HCT116 (cell line): ENCODE measurements at regions not wholly inside any gene's neighbourhood (a gene's known extent, or its start where the extent isn't known, plus 50 kb on each side); places are given as distances from the start of the nearest gene placed in this dataset.

Experiments used
- ATAC-seq: fragments of 200-7000 bp; cut with Tn5 transposase; 2 replicates; pipeline ENCODE4 v1.9.1; 2020; ENCODE audit warnings: mild to moderate bottlenecking, moderate library complexity
- BruUV-seq: library from RNA; stranded (reverse); fragments of 400-500 nt; replicated peaks from 2 replicates; lab custom pipeline; 2021; lab: Mats Ljungman, UMichigan
- CTCF ChIA-PET: fragments of 300-600 bp; sonication (Branson Sonifier 250); formaldehyde crosslinking; loops from one replicate; lab custom pipeline; 2021; ENCODE audit warnings: antibody characterized with exemption; lab: Charles Lee
- POLR2A ChIA-PET: fragments of 300-600, 350-600 bp; sonication (Branson Sonifier 250); formaldehyde crosslinking; loops from one replicate; lab custom pipeline; 2021; ENCODE audit warnings: antibody characterized with exemption; lab: Charles Lee
- RAD21 ChIA-PET, 2 experiments: fragments of 300-600 bp; sonication (Branson Sonifier 250); formaldehyde crosslinking; loops; one replicate each; lab custom pipeline; 2023; ENCODE audit warnings: low total read pairs in 2 of 2; ENCODE audit not compliant: uncharacterized antibody in 2 of 2, unreplicated experiment in 2 of 2, low non-redundant PET in 1 of 2; lab: Charles Lee
- DNase-seq: peaks from one replicate; pipeline ENCODE4 v3.0.0-alpha.2; 2010; ENCODE audit warnings: low read depth, low spot score
- H2AFZ ChIP-seq: fragments of 200-600 bp; shearing (Covaris generic), sonication (generic); 2 replicates; pipeline ENCODE4 v1.6.1; 2017; ENCODE audit warnings: low read depth, mixed run types, mixed read lengths, antibody characterized with exemption, low read length; ENCODE audit not compliant: poor library complexity, severe bottlenecking
- H3K27ac ChIP-seq: 2 replicates; pipeline ENCODE4 v1.5.1; 2012; ENCODE audit warnings: low read depth, low read length
- H3K27me3 ChIP-seq: fragments of 200-600 bp; sonication (generic); 2 replicates; pipeline ENCODE4 v1.6.1; 2016; ENCODE audit warnings: mixed run types, low read length, mixed read lengths; ENCODE audit not compliant: insufficient read depth
- H3K36me3 ChIP-seq, 2 experiments: fragments of 200-500 bp in 1 of 2; fragments of 200-600 bp in 1 of 2; sonication (Bioruptor generic) in 1 of 2; sonication (generic) in 1 of 2; 2 replicates each; pipeline versions ENCODE4 v1.5.1 to v1.6.1; 2014 to 2016; ENCODE audit warnings: low read length in 2 of 2, inconsistent platforms in 1 of 2, mixed read lengths in 1 of 2, mixed run types in 1 of 2; ENCODE audit not compliant: insufficient read depth in 2 of 2, control insufficient read depth in 1 of 2
- H3K4me1 ChIP-seq, 2 experiments: fragments of 200-600 bp in 1 of 2; sonication (generic) in 1 of 2; 2 replicates each; pipeline versions ENCODE4 v1.5.1 to v1.6.1; 2012 to 2017; ENCODE audit warnings: low read length in 2 of 2, inconsistent platforms in 1 of 2, mild to moderate bottlenecking in 1 of 2, mixed read lengths in 1 of 2, mixed run types in 1 of 2, moderate library complexity in 1 of 2; ENCODE audit not compliant: insufficient read depth in 2 of 2, control insufficient read depth in 1 of 2
- H3K4me2 ChIP-seq: fragments of 200-600 bp; sonication (generic); 2 replicates; pipeline ENCODE4 v1.6.1; 2017; ENCODE audit warnings: mixed run types, low read length, mixed read lengths
- H3K4me3 ChIP-seq, 2 experiments: fragments of 200-600 bp in 1 of 2; sonication (generic) in 1 of 2; replicated peaks in 1 of 2; 2 replicates each; pipeline ENCODE4 v1.5.1; 2011 to 2016; ENCODE audit warnings: low read length in 2 of 2, control low read depth in 1 of 2, low read depth in 1 of 2, mild to moderate bottlenecking in 1 of 2, mixed read lengths in 1 of 2, mixed run types in 1 of 2
- H3K79me2 ChIP-seq: fragments of 200-600 bp; sonication (generic); 2 replicates; pipeline ENCODE4 v1.6.1; 2017; ENCODE audit warnings: mild to moderate bottlenecking, mixed run types, low read length, moderate library complexity, mixed read lengths; ENCODE audit not compliant: insufficient read depth
- H3K9ac ChIP-seq: fragments of 200-600 bp; sonication (generic); 2 replicates; pipeline ENCODE4 v1.6.1; 2016; ENCODE audit warnings: low read length, mixed read lengths
- H3K9me2 ChIP-seq: fragments of 200-600 bp; sonication (generic), shearing (Covaris generic); 2 replicates; pipeline ENCODE4 v1.6.1; 2017; ENCODE audit warnings: mixed run types, mild to moderate bottlenecking, moderate library complexity; ENCODE audit not compliant: insufficient read depth
- H3K9me3 ChIP-seq, 2 experiments: fragments of 200-500 bp in 1 of 2; fragments of 200-600 bp in 1 of 2; sonication (Bioruptor generic) in 1 of 2; sonication (generic) in 1 of 2; 2 replicates each; pipeline ENCODE4 v1.6.1; 2014 to 2017; ENCODE audit warnings: low read length in 2 of 2, mixed read lengths in 2 of 2, inconsistent platforms in 1 of 2, low read depth in 1 of 2, mild to moderate bottlenecking in 1 of 2, mixed run types in 1 of 2, moderate library complexity in 1 of 2; ENCODE audit not compliant: control insufficient read depth in 1 of 2, insufficient read depth in 1 of 2
- H4K20me1 ChIP-seq: fragments of 200-600 bp; sonication (generic), shearing (Covaris generic); 2 replicates; pipeline ENCODE4 v1.6.1; 2017; ENCODE audit warnings: mixed run types, mild to moderate bottlenecking, moderate library complexity; ENCODE audit not compliant: insufficient read depth
- CEBPB ChIP-seq: IDR thresholded peaks from 2 replicates; pipeline ENCODE4 v1.6.1; 2012; ENCODE audit warnings: low read depth
- ELF1 ChIP-seq: IDR thresholded peaks from 2 replicates; pipeline ENCODE4 v1.6.1; 2012; ENCODE audit warnings: low read depth, borderline replicate concordance
- EZH2phosphoT487 ChIP-seq: fragments of 200-600 bp; IDR thresholded peaks from 2 replicates; pipeline ENCODE4 v1.6.1; 2018; ENCODE audit warnings: antibody characterized with exemption, borderline replicate concordance
- FOSL1 ChIP-seq: IDR thresholded peaks from 2 replicates; pipeline ENCODE4 v1.6.1; 2012; ENCODE audit warnings: low read depth
- JUND ChIP-seq: IDR thresholded peaks from 2 replicates; pipeline ENCODE4 v1.6.1; 2012
- POLR2A ChIP-seq: IDR thresholded peaks from 2 replicates; pipeline ENCODE4 v1.7.0; 2011; ENCODE audit warnings: borderline replicate concordance; ENCODE audit not compliant: insufficient read depth, insufficient read length; ENCODE audit errors: extremely low read depth
- SP1 ChIP-seq: IDR thresholded peaks from 2 replicates; pipeline ENCODE4 v1.6.1; 2012; ENCODE audit warnings: low read depth
- SRF ChIP-seq: IDR thresholded peaks from 2 replicates; pipeline ENCODE4 v1.6.1; 2012; ENCODE audit warnings: low read depth
- TCF7L2 ChIP-seq: IDR thresholded peaks from 2 replicates; pipeline ENCODE4 v1.7.0; 2011; ENCODE audit warnings: borderline replicate concordance, inconsistent platforms; ENCODE audit not compliant: insufficient read depth, insufficient read length; ENCODE audit errors: extremely low read depth
- YY1 ChIP-seq: IDR thresholded peaks from 2 replicates; pipeline ENCODE4 v1.6.1; 2011; ENCODE audit warnings: low read length, low read depth, moderate library complexity, mild to moderate bottlenecking; ENCODE audit not compliant: insufficient replicate concordance; ENCODE audit errors: extremely low read depth
- intact Hi-C: fragments of 100-400 bp; cut with micrococcal nuclease; formaldehyde crosslinking; loops from 2 replicates; pipeline ENCODE4 v1.10.0; 2022

DNA sequence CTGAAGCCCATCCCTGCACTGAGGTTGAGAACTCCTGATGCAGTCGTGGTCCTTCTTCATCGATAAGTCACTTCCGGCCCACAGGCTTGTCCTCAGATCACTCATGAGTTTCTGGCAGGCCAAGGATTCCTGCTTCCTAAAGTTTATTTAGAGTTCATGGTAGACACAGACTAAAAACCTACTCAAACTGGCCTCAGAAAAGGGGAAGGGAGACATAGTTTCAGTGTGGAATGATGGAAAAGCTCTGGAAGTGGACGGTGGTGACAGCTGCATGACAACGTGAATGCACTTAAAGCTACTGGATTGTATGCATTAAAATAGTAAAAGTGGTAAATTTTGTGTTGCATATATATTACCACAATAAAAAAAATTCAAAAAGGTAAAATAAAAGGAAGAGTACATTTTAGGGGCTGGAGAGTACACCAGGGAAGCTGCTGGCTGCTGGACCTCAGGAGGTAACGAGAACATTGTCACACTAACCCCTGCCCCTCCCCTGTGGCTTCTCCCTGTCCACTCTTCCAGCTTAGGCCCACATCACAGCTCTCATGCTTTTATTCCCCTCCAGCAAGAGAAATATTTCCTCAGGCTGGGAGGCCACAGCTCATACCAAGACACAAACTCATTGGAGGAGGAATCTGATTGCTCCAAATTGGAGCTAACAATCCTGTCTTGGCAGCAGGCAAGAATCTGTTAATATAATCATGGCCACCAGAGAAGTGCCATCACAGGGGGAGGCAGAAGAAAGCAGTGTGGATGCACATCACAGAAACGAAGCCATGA is 741.0 kb downstream of the UQCRFS1 start:
- H3K9ac ChIP-seq, result no peak overlapping the region
- ATAC-seq, result no peak
- ChIA-PET RAD21 (no interaction called here), CTCF (no interaction called here), POLR2A (no interaction called here)
- no peak overlapping the region for H3K4me3 ChIP-seq
- no peaks in the 10 kb centered on the region for H3K9me2 ChIP-seq
- intact Hi-C loops, result no loop called here
- no peaks in the 10 kb centered on the region for H3K4me1 ChIP-seq
- TF ChIP-seq JUND (no peak), SRF (no peak), YY1 (no peak), EZH2phosphoT487 (no peak)
- H3K79me2 ChIP-seq, result no peaks in the 10 kb centered on the region
- H3K9me3 ChIP-seq, result peaks cover 4 to 25% of the 10 kb centered on the region in 2 experiments; a peak in 2 of 4 replicates
- no peak overlapping the region for H3K4me2 ChIP-seq
- H3K27me3 ChIP-seq, result no peaks in the 10 kb centered on the region
- no peaks in the 10 kb centered on the region for H4K20me1 ChIP-seq
- no peak overlapping the region for H2AFZ ChIP-seq
- DNase-seq, result no peak
- no peaks in the 10 kb centered on the region for H3K36me3 ChIP-seq
- H3K27ac ChIP-seq, result no peak overlapping the region
- no TSS peak for BruUV-seq

DNA sequence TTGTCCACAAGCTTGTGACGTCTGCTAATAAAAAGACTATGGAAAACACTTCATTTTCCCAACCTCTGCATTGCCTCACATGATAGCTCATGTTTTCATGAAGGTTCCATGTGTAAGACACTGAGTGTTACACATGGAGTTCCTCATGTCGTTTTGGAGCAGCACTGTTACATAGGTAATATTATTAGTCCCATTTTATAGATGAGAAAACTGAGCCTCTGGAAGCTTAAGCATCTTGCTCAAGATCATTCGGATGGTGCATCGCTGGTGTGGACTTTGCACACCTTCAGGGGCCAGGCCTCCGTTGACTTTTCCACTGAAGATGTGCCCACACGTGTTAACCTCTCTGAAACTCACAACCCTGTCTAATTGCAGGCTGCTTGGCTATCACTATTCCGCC is 743.4 kb downstream of the UQCRFS1 start:
- H3K9me2 ChIP-seq, result no peaks in the 10 kb centered on the region
- no peak overlapping the region for H3K4me3 ChIP-seq
- no peaks in the 10 kb centered on the region for H3K27me3 ChIP-seq
- H3K4me1 ChIP-seq, result no peaks in the 10 kb centered on the region
- H3K9me3 ChIP-seq, result peaks cover 4 to 24% of the 10 kb centered on the region in 2 experiments; a peak in 2 of 4 replicates
- ATAC-seq (no peak), DNase-seq (no peak)
- H2AFZ ChIP-seq, result no peak overlapping the region
- H3K36me3 ChIP-seq, result no peaks in the 10 kb centered on the region
- no peaks in the 10 kb centered on the region for H4K20me1 ChIP-seq
- intact Hi-C loops, result loop anchor here (10.0 kb wide), 1 partner anchor 245 kb away; no protein-coding TSS in a partner anchor
- H3K79me2 ChIP-seq, result no peaks in the 10 kb centered on the region
- no peak overlapping the region for H3K4me2 ChIP-seq
- BruUV-seq, result no TSS peak
- CTCF ChIA-PET, result no interaction called here
- TF ChIP-seq TCF7L2 (no peak), SP1 (no peak), CEBPB (no peak), POLR2A (no peak), FOSL1 (no peak), EZH2phosphoT487 (no peak), ELF1 (no peak), YY1 (no peak)
- POLR2A ChIA-PET, result no interaction called here
- H3K9ac ChIP-seq, result no peak overlapping the region
- H3K27ac ChIP-seq, result no peak overlapping the region
- RAD21 ChIA-PET, result no interaction called here
